ENCODE measurements at regions not wholly inside any gene's neighbourhood (a gene's known extent, or its start where the extent isn't known, plus 50 kb on each side); places are given as distances from the start of the nearest gene placed in this dataset.

- no peaks in the 10 kb centered on the region for H3K36me3 ChIP-seq
- peaks cover 0 to 5% (median 0%) of the 10 kb centered on the region in 12 donors for H3K4me1 ChIP-seq
- no peaks in the 10 kb centered on the region for H3K9me3 ChIP-seq
- H3K27ac ChIP-seq = no peak overlapping the region
- no peak for DNase-seq
- no peak overlapping the region for H3K4me3 ChIP-seq
- ATAC-seq = no peak
- TF ChIP-seq CTCF (IDR thresholded peaks at IDR 0.05) = no peak
- no peak for TF ChIP-seq POLR2A (IDR thresholded peaks at IDR 0.05)
- no peaks in the 10 kb centered on the region for H3K27me3 ChIP-seq
- intact Hi-C loops (cut with DNase I) = no loop called here
- 69 to 78% (median 74%) methylated on average over 3 of the region's 3 CpGs for WGBS, 4 donors
Observed at GRCh38 chr11:45473341-45473895, 187.3 kb upstream of the SYT13 start.

GRCh38 chr11:45472716-45473317, 186.7 kb upstream of the SYT13 start:
- intact Hi-C loops (cut with DNase I) = no loop called here
- DNase-seq (no peak), ATAC-seq (no peak)
- Histone ChIP-seq H3K9me3 (no peaks in the 10 kb centered on the region), H3K27ac (no peak overlapping the region), H3K4me3 (no peak overlapping the region), H3K27me3 (no peaks in the 10 kb centered on the region), H3K4me1 (peaks cover 0 to 5% (median 0%) of the 10 kb centered on the region in 12 donors), H3K36me3 (no peaks in the 10 kb centered on the region)
- WGBS, 4 donors = 80 to 84% (median 82%) methylated on average over 14 of the region's 14 CpGs
- TF ChIP-seq POLR2A (IDR thresholded peaks at IDR 0.05) (no peak), CTCF (IDR thresholded peaks at IDR 0.05) (no peak)

- Histone ChIP-seq H3K9me3 (no peaks in the 10 kb centered on the region), H3K4me1 (peaks cover 0 to 5% (median 0%) of the 10 kb centered on the region in 12 donors), H3K36me3 (no peaks in the 10 kb centered on the region), H3K4me3 (no peak overlapping the region), H3K27ac (no peak overlapping the region), H3K27me3 (no peaks in the 10 kb centered on the region)
- 84 to 97% (median 96%) methylated on average over 2 to 4 of the region's 4 CpGs; no CpG with 5 or more reads in 1 of the 4 donors for WGBS, 4 donors
- ATAC-seq (no peak), DNase-seq (no peak)
- intact Hi-C loops (cut with DNase I) = no loop called here
- TF ChIP-seq CTCF (IDR thresholded peaks at IDR 0.05) (no peak), POLR2A (IDR thresholded peaks at IDR 0.05) (no peak)
Observed at GRCh38 chr11:45471266-45471665, 185.1 kb upstream of the SYT13 start.

- Histone ChIP-seq H3K36me3 (no peaks in the 10 kb centered on the region), H3K27me3 (no peaks in the 10 kb centered on the region), H3K27ac (no peak overlapping the region), H3K4me3 (no peak overlapping the region), H3K9me3 (no peaks in the 10 kb centered on the region), H3K4me1 (peaks cover 0 to 5% (median 0%) of the 10 kb centered on the region in 12 donors)
- no peak for ATAC-seq
- intact Hi-C loops (cut with DNase I) = no loop called here
- 83 to 90% (median 86%) methylated on average over 3 of the region's 3 CpGs for WGBS, 4 donors
- no peak for TF ChIP-seq POLR2A (IDR thresholded peaks at IDR 0.05)
- TF ChIP-seq CTCF (IDR thresholded peaks at IDR 0.05) = no peak
- no peak for DNase-seq
Observed at GRCh38 chr11:45470794-45471167, 184.6 kb upstream of the SYT13 start.

All from heart left ventricle (tissue), 16 donors.